SK-N-SH (cell line): ENCODE measurements at regions not wholly inside any gene's neighbourhood (a gene's known extent, or its start where the extent isn't known, plus 50 kb on each side); places are given as distances from the start of the nearest gene placed in this dataset.

ENCODE experiments used
- CTCF ChIA-PET: fragments of 300-600, 350-600 bp; formaldehyde crosslinking; extraction: SDS; loops from one replicate; lab custom pipeline; 2021; lab: Yijun Ruan, JAX
- POLR2A ChIA-PET: fragments of 350-600 bp; sonication (Branson Sonifier 250); formaldehyde crosslinking; extraction: SDS; loops from one replicate; lab custom pipeline; 2020; ENCODE audit warnings: antibody characterized with exemption, inconsistent platforms; lab: Yijun Ruan, JAX
- DNase-seq: peaks from one replicate; pipeline ENCODE4 v3.0.0; 2012
- H2AFZ ChIP-seq: fragments of 200-600 bp; sonication (generic); 2 replicates; pipeline ENCODE4 v1.8.1; 2016; ENCODE audit warnings: antibody characterized with exemption, mild to moderate bottlenecking, low read depth
- H3F3A ChIP-seq: fragments of 200-600 bp; sonication (generic); replicated peaks from 2 replicates; pipeline ENCODE3; 2016; ENCODE audit warnings: antibody characterized with exemption, mild to moderate bottlenecking; ENCODE audit not compliant: insufficient read depth
- H3K27ac ChIP-seq, 2 experiments: fragments of 200-500 bp in 1 of 2; fragments of 200-600 bp in 1 of 2; sonication (Bioruptor generic) in 1 of 2; sonication (generic), shearing (Covaris generic) in 1 of 2; 2 replicates each; pipeline versions ENCODE4 v1.5.1 to v1.6.1; 2014 to 2016; ENCODE audit warnings: low read depth in 2 of 2, inconsistent platforms in 1 of 2, low read length in 1 of 2, mild to moderate bottlenecking in 1 of 2, mixed read lengths in 1 of 2
- H3K27me3 ChIP-seq: fragments of 200-600 bp; sonication (generic), shearing (Covaris generic); 2 replicates; pipeline ENCODE4 v1.6.1; 2016; ENCODE audit warnings: mixed run types; ENCODE audit not compliant: insufficient read depth
- H3K36me3 ChIP-seq, 2 experiments: fragments of 200-500 bp in 1 of 2; fragments of 200-600 bp in 1 of 2; sonication (Bioruptor generic) in 1 of 2; sonication (generic) in 1 of 2; replicated peaks in 1 of 2; 2 replicates each; pipeline versions ENCODE3 to v1.5.1; 2014 to 2016; ENCODE audit warnings: low read length in 1 of 2, mild to moderate bottlenecking in 1 of 2; ENCODE audit not compliant: insufficient read depth in 2 of 2, control insufficient read depth in 1 of 2
- H3K4me1 ChIP-seq, 2 experiments: fragments of 200-500 bp in 1 of 2; fragments of 200-600 bp in 1 of 2; sonication (Bioruptor generic) in 1 of 2; sonication (generic), shearing (Covaris generic) in 1 of 2; 2 replicates each; pipeline versions ENCODE4 v1.5.1 to v1.6.1; 2014 to 2016; ENCODE audit warnings: low read depth in 1 of 2, low read length in 1 of 2, mixed run types in 1 of 2; ENCODE audit not compliant: insufficient read depth in 2 of 2, control insufficient read depth in 1 of 2
- H3K4me2 ChIP-seq: fragments of 200-600 bp; sonication (generic), shearing (Covaris generic); 2 replicates; pipeline ENCODE4 v1.6.1; 2017; ENCODE audit warnings: mixed run types
- H3K4me3 ChIP-seq, 2 experiments: fragments of 200-500 bp in 1 of 2; fragments of 200-600 bp in 1 of 2; sonication (Bioruptor generic) in 1 of 2; sonication (generic), shearing (Covaris generic) in 1 of 2; 2 replicates each; pipeline versions ENCODE4 v1.5.1 to v1.8.1; 2014 to 2016; ENCODE audit warnings: low read depth in 2 of 2, inconsistent platforms in 1 of 2, low read length in 1 of 2, mild to moderate bottlenecking in 1 of 2, mixed read lengths in 1 of 2, moderate library complexity in 1 of 2
- H3K79me2 ChIP-seq: fragments of 200-600 bp; sonication (generic); 2 replicates; pipeline ENCODE4 v1.8.1; 2017; ENCODE audit warnings: mild to moderate bottlenecking; ENCODE audit not compliant: insufficient read depth
- H3K9ac ChIP-seq: fragments of 200-600 bp; sonication (generic); 2 replicates; pipeline ENCODE4 v1.6.1; 2017; ENCODE audit warnings: mixed run types
- H3K9me2 ChIP-seq: fragments of 200-600 bp; sonication (generic); 2 replicates; pipeline ENCODE4 v1.6.1; 2017; ENCODE audit warnings: mixed run types
- H3K9me3 ChIP-seq: fragments of 200-600 bp; sonication (generic); 2 replicates; pipeline ENCODE4 v1.6.1; 2017; ENCODE audit warnings: mixed run types, mild to moderate bottlenecking, moderate library complexity
- H4K20me1 ChIP-seq: fragments of 200-600 bp; sonication (generic); 2 replicates; pipeline ENCODE4 v1.6.1; 2017; ENCODE audit warnings: mild to moderate bottlenecking, mixed run types; ENCODE audit not compliant: insufficient read depth
- EP300 ChIP-seq, 2 experiments: IDR thresholded peaks; 2 replicates each; pipeline versions ENCODE4 v1.4.0 to v1.6.1; 2012; ENCODE audit warnings: borderline replicate concordance in 1 of 2, low read depth in 1 of 2, low read length in 1 of 2
- FOSL2 ChIP-seq: IDR thresholded peaks from 2 replicates; pipeline ENCODE4 v1.4.0; 2012; ENCODE audit warnings: low read depth, mild to moderate bottlenecking, moderate library complexity, borderline replicate concordance
- FOXM1 ChIP-seq: IDR thresholded peaks from 2 replicates; pipeline ENCODE4 v1.4.0; 2012; ENCODE audit warnings: low read depth, mild to moderate bottlenecking
- IRF3 ChIP-seq: fragments of 150-350 bp; IDR thresholded peaks from 2 replicates; pipeline ENCODE4 v1.6.1; 2016; ENCODE audit warnings: mild to moderate bottlenecking, low read depth, low read length
- JUND ChIP-seq: IDR thresholded peaks from 2 replicates; pipeline ENCODE4 v1.4.0; 2012
- MEF2A ChIP-seq: IDR thresholded peaks from 2 replicates; pipeline ENCODE4 v1.4.0; 2012; ENCODE audit warnings: low read depth, borderline replicate concordance
- MXI1 ChIP-seq: IDR thresholded peaks from 2 replicates; pipeline ENCODE4 v1.6.1; 2012; ENCODE audit warnings: mild to moderate bottlenecking, low read depth, low read length, improper control_type of control experiment
- NFIC ChIP-seq: IDR thresholded peaks from 2 replicates; pipeline ENCODE4 v1.4.0; 2012; ENCODE audit warnings: borderline replicate concordance
- PBX3 ChIP-seq: IDR thresholded peaks from 2 replicates; pipeline ENCODE4; 2012
- RAD21 ChIP-seq: IDR thresholded peaks from 2 replicates; pipeline ENCODE4 v1.6.1; 2012; ENCODE audit warnings: mild to moderate bottlenecking, low read length
- RCOR1 ChIP-seq: fragments of 150-350 bp; IDR thresholded peaks from 2 replicates; pipeline ENCODE4 v1.6.1; 2017; ENCODE audit warnings: antibody characterized with exemption, low read length
- REST ChIP-seq: IDR thresholded peaks from 2 replicates; pipeline ENCODE4 v1.6.1; 2012; ENCODE audit warnings: mild to moderate bottlenecking, low read depth, low read length, moderate library complexity
- RXRA ChIP-seq: IDR thresholded peaks from 2 replicates; pipeline ENCODE4 v1.4.0; 2012; ENCODE audit warnings: low read depth, mild to moderate bottlenecking, borderline replicate concordance
- TCF12 ChIP-seq: IDR thresholded peaks from 2 replicates; pipeline ENCODE4 v1.4.0; 2012
- TEAD4 ChIP-seq: IDR thresholded peaks from 2 replicates; pipeline ENCODE4 v1.4.0; 2012; ENCODE audit warnings: mild to moderate bottlenecking, borderline replicate concordance; ENCODE audit not compliant: insufficient read depth
- USF1 ChIP-seq: IDR thresholded peaks from 2 replicates; pipeline ENCODE4 v1.4.0; 2012; ENCODE audit warnings: low read depth, borderline replicate concordance
- ZBTB33 ChIP-seq: IDR thresholded peaks from 2 replicates; pipeline ENCODE4 v1.4.0; 2012; ENCODE audit warnings: low read depth, borderline replicate concordance
- WGBS: methylation state at CpG from one replicate; pipeline ENCODE4 v1.1.6; 2017; ENCODE audit warnings: low lambda C conversion rate; 5-methylcytosine and 5-hydroxymethylcytosine counted together

GRCh38 chr11:23206741-23207336 lies 346.6 kb upstream of the CCDC179 start:
- Histone ChIP-seq H3K4me3 (no peak overlapping the region; a peak in 1 of 4 replicates), H3K9ac (no peak overlapping the region), H3K79me2 (no peaks in the 10 kb centered on the region), H2AFZ (peak overlapping the region; percentile 35; the same call in 1 of the 2 replicates), H3K9me3 (no peaks in the 10 kb centered on the region), H3K27ac (peak overlapping the region in 1 of 2 experiments; percentile 70; a peak in 2 of 4 replicates), H4K20me1 (no peaks in the 10 kb centered on the region), H3K9me2 (no peaks in the 10 kb centered on the region), H3F3A (peaks cover 18% of the 10 kb centered on the region), H3K36me3 (no peaks in the 10 kb centered on the region)
- no peak for DNase-seq
- TF ChIP-seq TCF12, result peak; percentile 69
- TF ChIP-seq RAD21, result no peak
- no peak for TF ChIP-seq RCOR1
- peak; percentile 73 for TF ChIP-seq JUND
- peak; percentile 11; the same call in 1 of the 2 replicates for TF ChIP-seq NFIC
- TF ChIP-seq TEAD4, result peak; percentile 50; the same call in 1 of the 2 replicates
- TF ChIP-seq PBX3, result peak; percentile 80
- peak; percentile 15; the same call in 1 of the 2 replicates for TF ChIP-seq RXRA
- TF ChIP-seq USF1, result no peak
- no peak for TF ChIP-seq MXI1
- peak; percentile 82 for TF ChIP-seq FOSL2
- TF ChIP-seq MEF2A, result no peak
- TF ChIP-seq FOXM1, result peak; percentile 23; the same call in 1 of the 2 replicates
- peak in 1 of 2 experiments; percentile 59; a peak in 2 of 4 replicates for TF ChIP-seq EP300 (IDR thresholded peaks at IDR 0.05; ENCODE audit: borderline replicate concordance in 1 of 2, low read depth in 1 of 2, low read length in 1 of 2)
- TF ChIP-seq, all 33 proteins: peak for 9
- Histone ChIP-seq H3K4me1 (peaks cover 0 to 6% of the 10 kb centered on the region in 2 experiments; a peak in 2 of 4 replicates), H3K4me2 (0 out of 2 replicates have a peak overlapping the region, but pooled peaks have one; percentile 10), H3K27me3 (no peaks in the 10 kb centered on the region)
- ChIA-PET CTCF (no interaction called here), POLR2A (no interaction called here)

- CTCF ChIA-PET, result no interaction called here
- POLR2A ChIA-PET, result no interaction called here
- no peaks in the 10 kb centered on the region for H3K27me3 ChIP-seq
- H3K4me3 ChIP-seq, result no peak overlapping the region
- peaks cover 0 to 6% of the 10 kb centered on the region in 2 experiments; a peak in 1 of 4 replicates for H3K4me1 ChIP-seq
- H3K4me2 ChIP-seq, result no peak overlapping the region
- no peak overlapping the region for H3K27ac ChIP-seq
- 75% methylated on average over 3 of the region's 3 CpGs for WGBS
- H3F3A ChIP-seq, result peaks cover 13% of the 10 kb centered on the region
- H2AFZ ChIP-seq, result no peak overlapping the region
- no peak for DNase-seq
- H3K9me2 ChIP-seq, result no peaks in the 10 kb centered on the region
- no peaks in the 10 kb centered on the region for H3K79me2 ChIP-seq
- H3K36me3 ChIP-seq, result no peaks in the 10 kb centered on the region
- no peaks in the 10 kb centered on the region for H3K9me3 ChIP-seq
- no peak overlapping the region for H3K9ac ChIP-seq
- no peaks in the 10 kb centered on the region for H4K20me1 ChIP-seq
- TF ChIP-seq REST (no peak), ZBTB33 (no peak), EP300 (IDR thresholded peaks at IDR 0.05; ENCODE audit: borderline replicate concordance in 1 of 2, low read depth in 1 of 2, low read length in 1 of 2) (no peak), PBX3 (no peak), IRF3 (no peak), MXI1 (no peak)
Observed at GRCh38 chr11:23211221-23211620, 350.9 kb upstream of the CCDC179 start.
